Spleen (tissue), 7 donors: ENCODE measurements at regions not wholly inside any gene's neighbourhood (a gene's known extent, or its start where the extent isn't known, plus 50 kb on each side); places are given as distances from the start of the nearest gene placed in this dataset.

Experiments
- POLR2A ChIP-seq, 3 donors: fragments of 450-650 bp; IDR thresholded peaks; one replicate each; pipeline ENCODE4 v1.5.1; 2017; ENCODE audit warnings: antibody characterized with exemption in 3 of 3, mild to moderate bottlenecking in 1 of 3
- POLR2AphosphoS5 ChIP-seq, 3 donors: sonication (generic); formaldehyde crosslinking; IDR thresholded peaks; one replicate each; pipeline ENCODE4 v1.5.1; 2017; ENCODE audit warnings: antibody characterized with exemption in 3 of 3
- TF ChIP-seq, protein P1 (sequence below), 11 experiments: fragments of 200-600 bp in 7 of 11; fragments of 450-650 bp in 4 of 11; sonication (generic) in 4 of 11; IDR thresholded peaks in 8 of 11; conservative IDR thresholded peaks in 3 of 11; 1 replicate in 7 of 11; 2 replicates in 4 of 11; pipeline versions ENCODE4 v1.4.0 to v1.8.0; 2016 to 2021; ENCODE audit warnings: antibody characterized with exemption in 11 of 11, inconsistent platforms in 4 of 11, mild to moderate bottlenecking in 1 of 11
- donor health status: DM: no; HTN: no; CAD: no; lungs with moderate emphysema.
- donor health status: DM: no; HTN: no; CAD: no.
- donor health status: DM: no; HTN: no; CAD: no.

DNA sequence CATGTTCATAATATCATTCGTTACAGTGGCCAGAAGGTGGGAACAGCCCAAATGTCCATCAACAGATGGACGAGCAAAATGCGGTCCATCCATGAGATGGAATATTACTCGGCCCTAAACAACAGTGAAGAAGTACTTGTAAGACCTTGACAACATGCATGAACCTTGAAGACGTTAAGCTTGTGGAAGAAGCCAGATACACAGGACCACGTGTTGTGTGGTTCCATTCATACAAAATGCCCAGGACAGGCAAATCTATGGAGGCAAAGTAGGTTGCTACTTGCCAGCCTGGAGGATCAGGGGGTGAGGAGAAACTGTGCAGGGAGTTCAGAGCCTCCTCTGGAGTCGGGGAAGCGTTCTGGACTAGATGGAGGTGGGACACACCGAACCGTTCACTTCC, 207.1 kb downstream of the ERMARD start:
- TF ChIP-seq, protein P1, sequence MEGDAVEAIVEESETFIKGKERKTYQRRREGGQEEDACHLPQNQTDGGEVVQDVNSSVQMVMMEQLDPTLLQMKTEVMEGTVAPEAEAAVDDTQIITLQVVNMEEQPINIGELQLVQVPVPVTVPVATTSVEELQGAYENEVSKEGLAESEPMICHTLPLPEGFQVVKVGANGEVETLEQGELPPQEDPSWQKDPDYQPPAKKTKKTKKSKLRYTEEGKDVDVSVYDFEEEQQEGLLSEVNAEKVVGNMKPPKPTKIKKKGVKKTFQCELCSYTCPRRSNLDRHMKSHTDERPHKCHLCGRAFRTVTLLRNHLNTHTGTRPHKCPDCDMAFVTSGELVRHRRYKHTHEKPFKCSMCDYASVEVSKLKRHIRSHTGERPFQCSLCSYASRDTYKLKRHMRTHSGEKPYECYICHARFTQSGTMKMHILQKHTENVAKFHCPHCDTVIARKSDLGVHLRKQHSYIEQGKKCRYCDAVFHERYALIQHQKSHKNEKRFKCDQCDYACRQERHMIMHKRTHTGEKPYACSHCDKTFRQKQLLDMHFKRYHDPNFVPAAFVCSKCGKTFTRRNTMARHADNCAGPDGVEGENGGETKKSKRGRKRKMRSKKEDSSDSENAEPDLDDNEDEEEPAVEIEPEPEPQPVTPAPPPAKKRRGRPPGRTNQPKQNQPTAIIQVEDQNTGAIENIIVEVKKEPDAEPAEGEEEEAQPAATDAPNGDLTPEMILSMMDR (IDR thresholded peaks at IDR 0.05 in 8 of 11, conservative IDR thresholded peaks at IDR 0.05 in 3 of 11) = no peak
- TF ChIP-seq POLR2A (IDR thresholded peaks at IDR 0.05) (no peak), POLR2AphosphoS5 (IDR thresholded peaks at IDR 0.05) (no peak)
